Right lobe of liver (tissue), 6 donors: ENCODE measurements at regions not wholly inside any gene's neighbourhood (a gene's known extent, or its start where the extent isn't known, plus 50 kb on each side); places are given as distances from the start of the nearest gene placed in this dataset.

Experiments used
- ATAC-seq, 4 donors: fragments of 200-7000 bp; cut with Tn5 transposase; one replicate each; pipeline ENCODE4 v1.9.1; 2020; ENCODE audit warnings: mild to moderate bottlenecking in 4 of 4, moderate library complexity in 4 of 4
- DNase-seq, 3 donors: peaks; one replicate each; pipeline ENCODE4 v3.0.0-alpha.2; 2020
- H3K27ac ChIP-seq, 3 donors: fragments of 200-600 bp; one replicate each; pipeline ENCODE4 v1.8.0; 2022
- H3K27me3 ChIP-seq, 2 donors: fragments of 200-600 bp; one replicate each; pipeline ENCODE4 v1.8.0; 2022
- H3K36me3 ChIP-seq, 4 donors: fragments of 200-600 bp; sonication (generic) in 1 of 4; one replicate each; pipeline versions ENCODE4 v1.5.1 to v1.8.0; 2017 to 2022; ENCODE audit warnings: control low read depth in 1 of 4
- H3K4me1 ChIP-seq, 4 donors: fragments of 200-600 bp; sonication (generic) in 1 of 4; one replicate each; pipeline versions ENCODE4 v1.5.1 to v1.8.0; 2017 to 2022; ENCODE audit warnings: control low read depth in 1 of 4
- H3K4me3 ChIP-seq, 3 donors: fragments of 200-600 bp; one replicate each; pipeline ENCODE4 v1.8.0; 2022
- H3K9me3 ChIP-seq, 4 donors: fragments of 200-600 bp; sonication (generic) in 1 of 4; one replicate each; pipeline versions ENCODE4 v1.5.1 to v1.8.0; 2017 to 2022; ENCODE audit warnings: control low read depth in 1 of 4
- CTCF ChIP-seq, 4 donors: fragments of 200-600 bp in 3 of 4; fragments of 450-650 bp in 1 of 4; IDR thresholded peaks; one replicate each; pipeline versions ENCODE4 v1.5.1 to v1.8.0; 2016 to 2022; ENCODE audit warnings: antibody characterized with exemption in 4 of 4, mild to moderate bottlenecking in 2 of 4
- POLR2A ChIP-seq: fragments of 450-650 bp; IDR thresholded peaks from one replicate; pipeline ENCODE4 v1.6.1; 2017; ENCODE audit warnings: antibody characterized with exemption, mild to moderate bottlenecking
- WGBS: methylation state at CpG from one replicate; pipeline ENCODE4 v1.1.6; 2018; ENCODE audit warnings: low coverage, low lambda C conversion rate; ENCODE audit not compliant: insufficient coverage; ENCODE audit errors: missing lambda C conversion rate; 5-methylcytosine and 5-hydroxymethylcytosine counted together
- intact Hi-C, 2 donors: fragments of 100-400 bp; cut with DNase I; formaldehyde crosslinking; loops; one replicate each; pipeline versions ENCODE4 v1.11.2 to v1.14.1; 2022
- donor health status: DM: no; HTN: yes; CAD: no.
- donor health status: DM: no; HTN: no; CAD: no.
- donor health status: DM: no; HTN: no; CAD: no.
- donor health status: DM: no; HTN: yes; CAD: no.
- donor health status: DM: no; HTN: yes; CAD: no.

DNA sequence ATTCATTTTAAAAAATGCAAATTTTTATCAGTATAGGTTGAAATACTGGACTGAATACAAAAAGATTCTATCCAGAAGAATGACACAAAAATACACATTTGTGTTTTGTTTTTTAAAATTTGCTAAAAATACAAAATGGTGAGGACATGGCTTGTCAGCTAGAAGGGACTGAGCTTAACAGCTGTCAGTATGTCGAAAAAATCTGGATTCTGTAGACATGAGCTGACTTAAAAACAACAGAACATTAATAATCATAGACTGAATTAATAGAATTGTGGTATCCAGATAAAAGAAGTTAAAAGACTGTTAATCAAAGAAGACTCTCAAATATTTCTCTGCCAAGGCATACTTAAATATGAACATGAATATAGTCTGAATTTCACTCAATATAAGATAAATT, 244.9 kb upstream of the CBLB start:
- Histone ChIP-seq H3K9me3 (no peaks in the 10 kb centered on the region), H3K27ac (no peak overlapping the region), H3K36me3 (no peaks in the 10 kb centered on the region), H3K4me1 (no peaks in the 10 kb centered on the region), H3K4me3 (no peak overlapping the region), H3K27me3 (no peaks in the 10 kb centered on the region)
- no peak for DNase-seq
- intact Hi-C loops: no loop called here
- 38% methylated on average over 1 of the region's 1 CpG for WGBS
- ATAC-seq: no peak
- TF ChIP-seq CTCF (IDR thresholded peaks at IDR 0.05) (no peak), POLR2A (no peak)

DNA sequence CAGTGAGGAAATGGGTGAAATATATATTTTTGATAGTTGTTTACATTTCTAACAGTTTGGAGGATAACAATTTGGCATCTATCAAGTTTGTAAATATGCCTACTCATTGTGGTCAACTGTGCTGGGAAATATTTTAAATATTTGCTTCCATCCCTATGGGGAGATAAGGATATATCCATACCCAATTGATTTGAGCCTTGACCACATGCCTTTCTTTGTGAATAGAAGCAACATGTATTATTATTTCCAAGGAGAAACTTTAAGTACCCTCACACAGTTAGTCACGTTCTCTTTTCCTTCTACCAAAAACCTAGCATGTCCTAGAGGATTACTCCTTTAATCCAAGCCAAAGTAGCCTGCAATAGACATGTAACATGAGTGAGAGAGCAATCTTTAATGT, 245.4 kb upstream of the CBLB start:
- TF ChIP-seq POLR2A (no peak), CTCF (IDR thresholded peaks at IDR 0.05) (no peak)
- 42% methylated on average over 1 of the region's 1 CpG for WGBS
- DNase-seq (no peak), ATAC-seq (no peak)
- no peaks in the 10 kb centered on the region for H3K36me3 ChIP-seq
- H3K27ac ChIP-seq: no peak overlapping the region
- H3K4me3 ChIP-seq: no peak overlapping the region
- H3K9me3 ChIP-seq: no peaks in the 10 kb centered on the region
- intact Hi-C loops: no loop called here
- no peaks in the 10 kb centered on the region for H3K27me3 ChIP-seq
- H3K4me1 ChIP-seq: no peaks in the 10 kb centered on the region

GRCh38 chr3:106114848-106115247, 246.0 kb upstream of the CBLB start:
- H3K27me3 ChIP-seq: no peaks in the 10 kb centered on the region
- intact Hi-C loops: no loop called here
- TF ChIP-seq CTCF (IDR thresholded peaks at IDR 0.05) (no peak), POLR2A (no peak)

GRCh38 chr3:106115557-106115956, 246.7 kb upstream of the CBLB start:
- DNase-seq (no peak), ATAC-seq (no peak)
- H3K4me3 ChIP-seq: no peak overlapping the region
- TF ChIP-seq CTCF (IDR thresholded peaks at IDR 0.05) (no peak), POLR2A (no peak)
- WGBS: 44% methylated on average over 2 of the region's 2 CpGs
- no peaks in the 10 kb centered on the region for H3K27me3 ChIP-seq
- H3K4me1 ChIP-seq: no peaks in the 10 kb centered on the region
- H3K27ac ChIP-seq: no peak overlapping the region
- H3K9me3 ChIP-seq: no peaks in the 10 kb centered on the region
- H3K36me3 ChIP-seq: no peaks in the 10 kb centered on the region
- intact Hi-C loops: no loop called here

More at GRCh38 chr3:106114848-106115247, 246.0 kb upstream of the CBLB start:
- Histone ChIP-seq H3K36me3 (no peaks in the 10 kb centered on the region), H3K9me3 (no peaks in the 10 kb centered on the region), H3K4me3 (no peak overlapping the region), H3K27ac (no peak overlapping the region), H3K4me1 (no peaks in the 10 kb centered on the region)
- DNase-seq: no peak
- ATAC-seq: no peak
